K562 (cell line): ENCODE measurements at regions not wholly inside any gene's neighbourhood (a gene's known extent, or its start where the extent isn't known, plus 50 kb on each side); places are given as distances from the start of the nearest gene placed in this dataset.

Source experiments
- ATAC-seq: fragments of 200-7000 bp; cut with Tn5 transposase; 3 replicates; pipeline ENCODE4 v1.9.1; 2020; ENCODE audit warnings: moderate library complexity
- BruUV-seq: library from RNA; stranded (reverse); fragments of 400-500 nt; replicated peaks from 2 replicates; lab custom pipeline; 2021; lab: Mats Ljungman, UMichigan
- CTCF ChIA-PET: fragments of 300-600 bp; formaldehyde crosslinking; extraction: SDS; loops from one replicate; lab custom pipeline; 2021; ENCODE audit warnings: low intra/inter-chr PET ratio; lab: Yijun Ruan, JAX
- POLR2A ChIA-PET: fragments of 300-600, 350-650 bp; sonication (Branson Sonifier 250); formaldehyde crosslinking; extraction: SDS; loops from one replicate; lab custom pipeline; 2021; ENCODE audit warnings: antibody characterized with exemption, inconsistent platforms; lab: Yijun Ruan, JAX
- DNase-seq, 4 experiments: peaks; one replicate each; pipeline versions ENCODE4 v3.0.0 to v3.0.0-alpha.2; 2011 to 2018; ENCODE audit warnings: low spot score in 3 of 4, mixed read lengths in 3 of 4; ENCODE audit errors: extremely low read depth in 1 of 4
- FAIRE-seq: peaks from 2 replicates; lab custom pipeline; 2011; peaks lifted over from hg19 to GRCh38; lab: Jason Lieb, UNC
- H2AFZ ChIP-seq: 2 replicates; pipeline ENCODE4 v1.6.0; 2011; ENCODE audit warnings: low read depth, low read length, control low read depth, inconsistent platforms
- H3K27ac ChIP-seq: fragments of 200-600 bp; 3 replicates; pipeline ENCODE4 v1.8.0; 2011; ENCODE audit warnings: low read depth, mild to moderate bottlenecking, control low read depth, inconsistent platforms, low read length, moderate library complexity, mixed read lengths; ENCODE audit errors: extremely low read depth
- H3K27me3 ChIP-seq, 2 experiments: fragments of 300-600 bp in 1 of 2; 2 replicates in 1 of 2; 3 replicates in 1 of 2; pipeline versions ENCODE4 v1.6.0 to v1.8.0; 2011; ENCODE audit warnings: inconsistent platforms in 2 of 2, low read length in 2 of 2, mild to moderate bottlenecking in 1 of 2, mixed read lengths in 1 of 2, moderate library complexity in 1 of 2; ENCODE audit not compliant: control insufficient read depth in 2 of 2, insufficient read depth in 2 of 2
- H3K36me3 ChIP-seq: fragments of 300-600 bp; 3 replicates; pipeline ENCODE4 v1.8.0; 2011; ENCODE audit warnings: mild to moderate bottlenecking, low read length, inconsistent platforms; ENCODE audit not compliant: control insufficient read depth, insufficient read depth
- H3K4me1 ChIP-seq, 2 experiments: fragments of 200-600 bp in 1 of 2; replicated peaks in 1 of 2; 2 replicates in 1 of 2; 3 replicates in 1 of 2; pipeline versions ENCODE4 v1.5.1 to v1.8.0; 2011; ENCODE audit warnings: inconsistent platforms in 2 of 2, low read length in 2 of 2, mild to moderate bottlenecking in 1 of 2, mixed read lengths in 1 of 2, moderate library complexity in 1 of 2; ENCODE audit not compliant: control insufficient read depth in 2 of 2, insufficient read depth in 2 of 2
- H3K4me2 ChIP-seq: 2 replicates; pipeline ENCODE4 v1.6.1; 2011; ENCODE audit warnings: low read length, control low read depth, inconsistent platforms, mixed read lengths; ENCODE audit not compliant: insufficient read depth
- H3K4me3 ChIP-seq: fragments of 200-600 bp; sonication (generic), shearing (Covaris generic); 2 replicates; pipeline ENCODE4 v1.5.1; 2016; ENCODE audit warnings: control low read depth, inconsistent platforms
- H3K79me2 ChIP-seq: fragments of 200-600 bp; 3 replicates; pipeline ENCODE4 v1.8.0; 2011; ENCODE audit warnings: low read length, inconsistent platforms; ENCODE audit not compliant: control insufficient read depth, insufficient read depth
- H3K9ac ChIP-seq, 2 experiments: 2 replicates each; pipeline versions ENCODE4 v1.6.0 to v1.6.1; 2011; ENCODE audit warnings: low read depth in 2 of 2, low read length in 2 of 2, control low read depth in 1 of 2, inconsistent platforms in 1 of 2, mild to moderate bottlenecking in 1 of 2, mixed read lengths in 1 of 2; ENCODE audit not compliant: insufficient read depth in 1 of 2
- H3K9me1 ChIP-seq: one replicate; pipeline ENCODE4 v1.6.0; 2011; ENCODE audit warnings: inconsistent platforms, mild to moderate bottlenecking, low read length, moderate library complexity; ENCODE audit not compliant: control insufficient read depth, insufficient read depth
- H3K9me3 ChIP-seq: replicated peaks from 2 replicates; pipeline ENCODE4 v1.5.1; 2011; ENCODE audit warnings: low read depth, low read length, inconsistent platforms; ENCODE audit not compliant: control insufficient read depth, insufficient read depth
- H4K20me1 ChIP-seq: replicated peaks from 2 replicates; pipeline ENCODE4 v1.6.1; 2011; ENCODE audit warnings: low read length, inconsistent platforms, mixed read lengths; ENCODE audit not compliant: control insufficient read depth, insufficient read depth
- ARID4B ChIP-seq: sonication (generic); formaldehyde crosslinking; IDR thresholded peaks from 2 replicates; pipeline ENCODE4 v1.8.0; 2022; ENCODE audit warnings: mild to moderate bottlenecking, missing genetic modification reagents
- ASH1L ChIP-seq: fragments of 450-650 bp; IDR thresholded peaks from 2 replicates; pipeline ENCODE4 v1.6.1; 2018; ENCODE audit warnings: borderline replicate concordance, mild to moderate bottlenecking, low read depth; ENCODE audit not compliant: partially characterized antibody
- C11orf30 ChIP-seq: fragments of 450-650 bp; IDR thresholded peaks from 2 replicates; pipeline ENCODE4 v1.6.1; 2016; ENCODE audit warnings: low read depth, mild to moderate bottlenecking
- CHCHD3 ChIP-seq: fragments of 250-450 bp; sonication (Bioruptor Pico); IDR thresholded peaks from 2 replicates; pipeline ENCODE4 v2.1.2; 2022; ENCODE audit warnings: mild to moderate bottlenecking
- CREB3L1 ChIP-seq: fragments of 450-650 bp; IDR thresholded peaks from 2 replicates; pipeline ENCODE4 v1.6.1; 2014; ENCODE audit warnings: low read depth, mild to moderate bottlenecking, moderate library complexity, borderline replicate concordance
- ELF2 ChIP-seq: fragments of 250-450 bp; sonication (Bioruptor Pico); IDR thresholded peaks from 2 replicates; pipeline ENCODE4 v1.5.0; 2021; ENCODE audit warnings: mild to moderate bottlenecking
- ESRRA ChIP-seq: fragments of 450-650 bp; IDR thresholded peaks from 2 replicates; pipeline ENCODE4 v1.6.1; 2014; ENCODE audit warnings: low read depth, mild to moderate bottlenecking, moderate library complexity, borderline replicate concordance
- KLF10 ChIP-seq: fragments of 250-450 bp; sonication (Bioruptor Pico); IDR thresholded peaks from 2 replicates; pipeline ENCODE4 v1.6.1; 2021; ENCODE audit warnings: matching md5 sums
- MYNN ChIP-seq, 2 experiments: sonication (generic); formaldehyde crosslinking in 1 of 2; IDR thresholded peaks; 2 replicates each; pipeline versions ENCODE4 v1.5.0 to v1.6.1; 2016 to 2020; ENCODE audit warnings: antibody characterized with exemption in 1 of 2, missing genetic modification reagents in 1 of 2
- RBM22 ChIP-seq: fragments of 200-400 bp; formaldehyde crosslinking; IDR thresholded peaks from 2 replicates; pipeline ENCODE4 v1.6.1; 2018; ENCODE audit warnings: low read length, low read depth; ENCODE audit not compliant: poor library complexity, severe bottlenecking
- SRSF7 ChIP-seq: fragments of 200-400 bp; formaldehyde crosslinking; optimal IDR thresholded peaks from 2 replicates; pipeline ENCODE3; 2017; ENCODE audit warnings: mild to moderate bottlenecking, low read depth, low read length
- ZNF695 ChIP-seq: fragments of 450-650 bp; formaldehyde crosslinking; IDR thresholded peaks from 2 replicates; pipeline ENCODE4 v1.4.0; 2020; ENCODE audit warnings: mild to moderate bottlenecking, moderate library complexity
- ZZZ3 ChIP-seq: fragments of 450-650 bp; IDR thresholded peaks from 2 replicates; pipeline ENCODE4 v1.6.1; 2016; ENCODE audit warnings: antibody characterized with exemption, mild to moderate bottlenecking, moderate library complexity
- WGBS: fragments of 100-300 bp; shearing (Covaris generic); methylation state at CpG from one replicate; pipeline ENCODE4 v1.1.6; 2016; ENCODE audit warnings: low coverage, mixed read lengths; ENCODE audit not compliant: insufficient coverage; ENCODE audit errors: missing lambda C conversion rate; 5-methylcytosine and 5-hydroxymethylcytosine counted together
- in situ Hi-C: fragments of 300-500 bp; cut with MboI; formaldehyde crosslinking; loops from 4 replicates; pipeline ENCODE4 v1.15.0; 2018; ENCODE audit warnings: inconsistent platforms, mixed read lengths
- intact Hi-C: fragments of 100-400 bp; cut with micrococcal nuclease; formaldehyde crosslinking; loops from 2 replicates; pipeline ENCODE4 v1.14.2; 2022

DNA sequence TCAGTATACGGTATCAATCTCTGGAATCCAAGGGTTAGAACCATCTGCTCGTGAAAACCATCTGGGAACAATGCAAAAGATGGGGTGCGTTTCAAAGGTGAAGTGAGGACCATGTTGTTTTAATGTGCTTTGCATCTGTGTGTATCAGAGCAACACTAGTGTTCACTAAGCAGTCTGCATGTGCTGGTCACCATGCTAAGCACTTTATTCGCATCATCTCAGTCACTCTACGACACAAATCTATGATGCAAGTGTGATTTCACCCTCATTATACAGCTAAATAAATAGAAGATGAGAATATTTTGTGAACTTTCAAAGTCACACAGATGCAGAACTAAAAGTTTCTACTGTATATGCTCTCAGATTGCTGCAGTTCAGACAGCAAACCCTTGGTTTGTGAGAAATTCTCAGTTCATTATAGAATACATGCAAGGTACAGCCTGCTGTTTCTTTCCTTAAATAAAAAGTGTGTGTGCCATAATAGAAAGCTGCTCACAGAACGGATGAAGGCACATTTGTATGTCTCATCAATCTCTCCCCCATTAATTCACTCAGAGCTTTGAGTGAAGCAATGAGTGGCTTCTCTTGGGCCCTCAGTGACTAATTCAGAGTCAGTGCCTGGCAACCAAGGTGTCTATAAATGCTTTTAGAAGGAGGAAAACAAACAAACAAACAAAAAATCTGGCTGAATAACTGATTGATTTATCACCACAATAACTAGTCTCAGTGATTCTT lies 652.8 kb upstream of the SOX11 start:
- Histone ChIP-seq H3K4me3 (no peak overlapping the region), H2AFZ (no peak overlapping the region), H4K20me1 (no peaks in the 10 kb centered on the region), H3K27me3 (no peaks in the 10 kb centered on the region), H3K4me1 (no peaks in the 10 kb centered on the region), H3K9ac (no peak overlapping the region), H3K79me2 (no peaks in the 10 kb centered on the region), H3K9me1 (no peaks in the 10 kb centered on the region), H3K27ac (no peak overlapping the region), H3K9me3 (no peaks in the 10 kb centered on the region), H3K4me2 (no peak overlapping the region), H3K36me3 (no peaks in the 10 kb centered on the region)
- TF ChIP-seq ARID4B (CRISPR knock-in tag) (no peak), ZZZ3 (no peak), CREB3L1 (no peak), SRSF7 (no peak), ELF2 (CRISPR knock-in tag) (no peak), MYNN (IDR thresholded peaks at IDR 0.05) (no peak), MYNN (CRISPR knock-in tag; IDR thresholded peaks at IDR 0.05) (no peak), KLF10 (no peak), RBM22 (no peak), C11orf30 (no peak), CHCHD3 (no peak), ESRRA (no peak), ZNF695 (no peak), ASH1L (no peak)
- no peak for ATAC-seq
- no peak for DNase-seq
- POLR2A ChIA-PET: no interaction called here
- no peak for FAIRE-seq
- BruUV-seq: no TSS peak
- in situ Hi-C loops (no loop called here), intact Hi-C loops (no loop called here)
- CTCF ChIA-PET: no interaction called here
- WGBS: 3% methylated on average over 6 of the region's 6 CpGs
